UCSD-AML1 (cell line): ENCODE measurements at regions not wholly inside any gene's neighbourhood (a gene's known extent, or its start where the extent isn't known, plus 50 kb on each side); places are given as distances from the start of the nearest gene placed in this dataset.
"Not testable (repeated sequence)": the region's sequence is repeated elsewhere in the genome, so short reads cannot be mapped to it uniquely, and the experiment has no call there.

Experiments
- DNase-seq: peaks from one replicate; lab custom pipeline; 2025; ENCODE audit not compliant: unreplicated experiment; lab: John Stamatoyannopoulos, UW

DNA sequence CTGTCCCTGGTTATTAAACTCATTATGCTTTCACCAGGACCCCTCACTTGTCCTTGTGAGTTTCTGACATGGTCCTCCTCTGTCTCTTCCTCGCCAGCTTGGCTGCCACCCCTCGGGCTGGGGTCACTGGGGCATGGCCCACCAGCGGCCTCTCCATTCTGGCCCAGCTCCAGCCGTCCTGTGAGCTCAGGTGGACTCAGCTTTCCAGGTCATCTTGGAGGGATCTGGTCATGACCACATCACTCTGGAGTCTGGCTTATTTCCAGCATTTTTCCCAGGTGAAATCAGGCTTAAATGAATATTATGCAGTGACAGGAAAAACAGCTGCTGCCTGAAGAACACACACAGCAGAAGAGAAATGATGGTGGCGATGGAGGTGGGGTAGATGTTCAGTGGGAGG lies 224.5 kb downstream of the ADAMTS15 start:
- no peak for DNase-seq

DNA sequence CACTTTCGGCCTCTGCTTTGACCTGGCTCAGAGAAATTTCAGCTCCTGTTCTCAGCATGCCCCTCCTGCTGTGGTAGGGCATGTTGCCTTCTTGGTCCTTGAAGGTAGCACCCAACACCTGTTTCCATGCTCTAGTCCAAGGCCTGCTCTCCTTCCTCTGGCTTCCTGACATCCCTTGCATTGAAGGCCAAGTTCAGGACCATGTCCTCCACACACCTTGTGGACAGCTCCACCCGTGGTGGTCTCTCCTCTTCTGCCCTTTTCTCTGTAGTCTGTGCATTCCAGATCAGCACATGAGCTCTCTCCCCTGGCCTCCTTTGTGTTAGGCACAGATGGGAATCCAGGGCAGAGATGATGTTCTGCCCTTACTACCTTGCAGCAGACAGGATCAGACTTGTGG lies 225.3 kb downstream of the ADAMTS15 start:
- no peak for DNase-seq

DNA sequence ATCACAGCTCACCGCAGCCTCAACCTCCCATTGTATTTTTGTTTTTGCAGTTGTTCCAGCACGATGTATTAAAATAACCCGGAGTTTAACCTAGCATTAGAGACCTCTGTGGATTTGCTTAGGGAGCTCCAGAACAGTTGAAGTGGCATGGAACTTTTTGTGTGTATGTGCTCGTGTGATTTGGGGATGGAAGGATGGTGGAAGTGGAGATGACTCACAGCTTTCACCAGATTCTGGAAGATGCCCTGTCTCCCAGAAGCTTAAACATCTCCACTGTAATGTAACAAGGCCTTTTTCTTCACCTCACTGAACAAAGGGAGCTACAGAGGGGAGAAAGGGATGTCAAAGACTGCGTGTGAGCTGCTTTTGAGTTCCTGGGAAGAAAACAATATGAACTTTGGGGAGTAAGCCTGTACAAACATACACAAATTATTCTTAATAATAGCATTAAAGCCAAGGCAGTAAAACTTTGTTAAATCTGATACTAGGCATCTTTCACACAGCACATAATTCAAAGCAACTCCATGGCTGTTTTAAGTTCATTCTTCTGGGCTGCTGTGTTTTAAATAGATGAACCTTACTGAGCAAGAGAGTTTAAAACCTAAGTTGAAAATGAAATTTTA lies 226.4 kb downstream of the ADAMTS15 start:
- no peak for DNase-seq

DNA sequence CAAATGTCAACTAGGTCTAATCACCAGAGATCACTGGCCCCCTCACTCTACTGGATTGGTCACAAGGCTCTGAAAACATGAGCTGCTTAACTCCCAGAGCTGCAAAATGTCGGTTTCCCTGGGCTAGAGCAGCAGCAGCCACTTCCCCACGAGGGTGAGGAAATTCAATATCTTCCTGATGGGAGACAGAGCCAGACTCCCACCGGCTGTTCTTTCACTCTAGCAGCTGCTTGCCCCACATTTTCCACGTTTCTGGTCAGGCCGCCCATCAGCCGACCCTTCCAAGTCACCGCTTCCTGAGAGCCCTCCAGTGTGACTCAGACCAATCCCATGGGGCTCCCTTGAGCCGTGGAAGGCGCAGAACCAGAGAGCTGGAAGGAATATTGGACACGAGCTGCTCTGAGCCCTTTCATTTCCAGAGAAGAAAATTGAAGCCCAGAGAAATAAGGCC lies 227.0 kb downstream of the ADAMTS15 start:
- DNase-seq, result no peak

DNA sequence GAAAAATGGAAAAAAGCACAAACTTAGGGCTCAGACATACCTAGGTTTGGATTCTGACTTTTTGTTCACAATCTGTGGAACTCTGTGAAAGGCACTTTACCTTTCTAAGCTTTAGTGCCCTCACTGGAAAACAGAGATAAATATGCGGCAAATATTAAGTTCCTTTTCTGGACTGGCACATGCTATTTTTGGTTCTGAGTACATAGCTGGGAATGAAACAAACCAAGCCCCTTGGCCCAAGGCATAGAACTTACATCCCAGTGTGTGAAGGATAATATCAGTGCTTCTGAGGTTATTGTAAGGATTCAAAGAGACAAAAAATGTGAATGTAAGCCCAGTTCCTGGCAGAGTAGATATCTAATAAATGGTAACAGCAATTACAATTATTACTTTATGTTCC lies 227.5 kb downstream of the ADAMTS15 start:
- no peak for DNase-seq

DNA sequence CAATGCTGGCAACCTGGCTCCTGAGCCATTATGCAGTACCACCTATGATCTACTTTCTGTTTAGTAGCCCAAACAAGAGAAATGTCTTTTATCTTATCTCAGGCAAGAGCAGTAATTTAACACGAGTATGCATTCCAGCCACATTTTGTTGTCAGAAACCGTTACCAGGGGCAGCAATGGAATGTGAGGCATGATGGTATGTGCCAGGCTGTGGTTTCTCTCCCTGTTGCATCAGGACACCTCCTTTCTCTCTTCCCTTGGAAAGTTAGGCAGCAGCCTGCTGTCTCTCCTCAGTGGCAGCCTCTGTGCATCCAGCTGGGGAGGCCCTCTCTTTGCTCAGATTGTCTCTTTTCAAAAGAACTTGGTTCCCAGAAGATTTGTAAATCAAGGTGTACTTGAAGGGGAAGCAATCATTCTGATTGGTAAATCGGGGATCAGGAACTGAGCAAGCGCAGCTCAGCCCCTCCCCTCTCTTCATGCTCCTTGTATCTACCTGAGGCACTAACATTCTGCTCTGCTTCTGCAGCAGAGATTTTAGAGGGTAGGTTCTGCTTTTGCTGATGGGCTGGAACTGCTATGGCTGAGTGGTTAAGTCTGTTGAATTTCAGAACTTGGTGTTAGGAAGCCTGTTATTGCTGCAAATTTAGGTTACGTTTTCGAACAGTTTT lies 229.2 kb downstream of the ADAMTS15 start:
- DNase-seq, result no peak

DNA sequence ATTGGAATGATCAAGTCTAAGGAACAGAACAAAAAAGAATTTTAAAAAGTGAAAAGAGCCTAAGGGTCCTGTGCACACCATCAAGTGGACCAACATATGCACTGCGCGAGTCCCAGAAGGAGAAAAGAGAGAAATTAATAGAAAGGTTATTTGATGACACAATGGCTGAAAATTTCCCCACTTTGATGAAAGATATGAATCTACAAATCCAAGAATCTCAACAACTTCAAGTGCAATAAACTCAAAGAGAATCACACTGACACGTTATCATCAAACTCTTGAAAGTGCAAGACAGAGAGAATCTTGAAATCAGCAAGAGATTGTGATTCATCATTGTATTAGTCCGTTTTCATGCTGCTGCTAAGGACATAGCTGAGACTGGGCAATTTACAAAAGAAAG lies 230.8 kb downstream of the ADAMTS15 start:
- DNase-seq, result no peak

DNA sequence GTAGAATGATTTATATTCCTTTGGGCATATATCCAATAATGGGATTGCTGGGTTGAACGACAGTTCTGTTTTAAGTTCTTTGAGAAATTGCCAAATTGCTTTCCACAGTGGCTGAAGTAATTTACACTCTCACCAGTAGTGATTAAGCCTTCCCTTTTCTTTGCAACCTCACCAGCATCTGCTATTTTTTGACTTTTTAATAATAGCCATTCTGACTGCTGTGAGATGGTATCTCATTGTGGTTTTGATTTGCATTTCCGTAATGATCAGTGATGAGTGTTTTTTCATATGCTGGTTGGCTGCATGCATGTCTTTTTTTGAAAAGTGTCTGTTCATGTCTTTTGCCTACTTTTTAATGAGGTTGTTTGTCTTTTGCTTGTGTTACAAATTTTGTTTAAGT lies 233.8 kb downstream of the SNX19 start:
- not testable (repeated sequence) for DNase-seq

DNA sequence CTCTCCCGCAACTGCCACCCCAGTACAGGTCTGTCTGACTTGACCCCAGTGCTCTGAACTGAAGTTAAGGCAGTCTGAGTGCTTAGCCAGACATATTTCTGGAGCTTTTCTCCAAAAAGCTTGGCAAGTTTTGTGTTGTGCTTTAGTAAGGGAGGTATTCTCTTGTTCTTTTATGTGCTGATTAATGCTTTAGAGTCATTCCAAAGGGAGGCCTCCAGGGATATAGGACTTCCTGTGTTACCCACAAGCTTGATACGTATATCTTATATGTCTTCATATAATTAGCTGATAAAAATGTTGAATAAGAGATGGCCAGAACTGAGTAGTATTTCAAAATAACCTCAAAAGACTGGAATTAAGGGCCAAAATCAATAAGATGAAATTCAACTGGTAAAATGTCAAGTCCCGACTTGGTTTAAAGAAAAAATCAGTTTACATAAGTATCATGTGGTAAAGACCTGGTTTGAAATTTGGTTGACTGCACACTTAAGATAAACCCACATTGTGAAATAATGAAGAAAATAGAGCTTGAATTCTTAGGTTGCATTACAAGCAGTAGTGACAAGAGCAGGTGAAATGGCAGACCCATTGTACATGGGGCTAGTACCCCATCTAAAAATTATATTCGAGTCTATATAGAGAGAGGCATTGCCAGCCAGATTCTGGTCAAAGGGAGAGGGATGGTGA lies 226.9 kb downstream of the SNX19 start:
- DNase-seq, result no peak

DNA sequence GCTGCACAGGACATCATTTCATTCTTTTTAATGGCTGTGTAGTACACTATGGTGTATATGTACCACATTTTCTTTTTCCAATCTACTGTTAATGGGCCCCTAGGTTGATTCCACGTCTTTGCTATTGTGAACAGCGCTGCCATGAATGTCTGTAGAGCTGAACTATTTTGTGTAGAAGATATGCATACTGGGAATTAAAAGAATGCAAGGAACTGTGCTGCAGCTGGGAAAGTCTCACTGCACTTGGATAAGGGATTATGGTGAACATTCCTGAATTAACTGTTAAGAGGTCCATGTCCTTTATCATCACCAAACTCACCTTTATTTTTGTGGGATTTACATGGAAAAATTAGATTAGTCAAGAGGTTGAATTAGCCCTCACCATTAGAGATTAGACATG lies 224.7 kb downstream of the SNX19 start:
- DNase-seq, result no peak

DNA sequence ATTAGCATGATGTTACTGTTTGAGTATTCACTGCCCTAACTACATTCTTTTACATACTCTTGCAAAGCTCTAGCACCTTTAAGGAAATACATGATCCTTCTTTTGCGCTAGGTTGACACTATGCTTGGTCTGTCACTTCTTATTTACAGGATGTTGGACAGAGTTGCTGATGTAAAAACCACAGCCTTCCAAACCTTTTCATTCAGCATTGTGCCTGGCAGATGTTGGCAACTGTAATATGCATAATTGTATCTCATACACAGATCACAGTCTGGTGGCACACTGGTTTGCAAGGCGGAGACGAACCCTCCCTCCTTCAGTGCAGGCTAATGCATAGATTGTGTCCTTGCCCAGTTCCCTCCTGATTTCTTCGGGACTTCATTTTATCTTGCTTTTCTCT lies 224.1 kb downstream of the SNX19 start:
- no peak for DNase-seq

DNA sequence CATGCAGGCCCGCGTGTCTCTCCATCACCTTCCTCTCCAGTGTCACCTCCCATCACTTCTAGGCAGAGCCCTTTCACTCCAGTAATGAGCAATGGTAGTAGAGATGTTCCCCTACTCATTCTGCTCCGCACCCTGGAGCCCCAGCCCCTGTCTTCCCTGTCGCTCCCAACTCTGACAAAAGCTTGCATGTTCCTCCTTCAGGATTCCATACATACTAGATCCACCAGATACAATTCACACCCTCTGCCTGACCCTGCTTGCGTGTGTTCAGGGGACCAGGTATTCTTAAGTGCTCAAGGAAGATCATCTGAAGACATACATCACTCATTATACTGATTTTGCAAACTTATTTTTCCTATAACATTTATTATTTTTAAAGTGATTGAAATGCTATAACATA lies 222.7 kb downstream of the SNX19 start:
- DNase-seq, result no peak

DNA sequence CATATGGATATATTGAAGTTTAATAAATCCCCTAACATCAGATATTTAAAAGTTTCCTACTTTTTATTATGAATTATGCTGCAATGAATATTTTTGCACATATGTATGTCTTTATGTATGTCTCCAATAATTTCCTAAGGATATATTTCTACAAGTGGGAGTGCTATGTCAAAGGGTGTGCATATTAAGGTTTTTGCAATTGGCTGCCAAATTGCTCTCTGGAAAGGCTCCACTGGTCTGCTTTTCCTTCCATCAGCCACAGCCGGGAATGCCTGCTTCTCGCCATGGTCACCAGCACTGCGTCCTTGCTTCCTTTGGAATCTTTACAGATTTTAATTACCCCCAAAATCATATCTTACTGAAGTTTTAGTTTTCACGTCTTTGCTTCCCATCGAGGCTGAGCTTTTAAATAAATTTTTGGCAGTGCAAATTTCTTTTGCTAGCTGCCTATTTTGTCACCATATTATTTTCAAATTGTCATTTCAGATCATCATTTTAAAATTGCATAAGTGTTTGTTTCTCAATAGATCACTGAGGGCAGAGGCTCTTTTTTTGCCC lies 221.7 kb downstream of the SNX19 start:
- DNase-seq, result no peak

DNA sequence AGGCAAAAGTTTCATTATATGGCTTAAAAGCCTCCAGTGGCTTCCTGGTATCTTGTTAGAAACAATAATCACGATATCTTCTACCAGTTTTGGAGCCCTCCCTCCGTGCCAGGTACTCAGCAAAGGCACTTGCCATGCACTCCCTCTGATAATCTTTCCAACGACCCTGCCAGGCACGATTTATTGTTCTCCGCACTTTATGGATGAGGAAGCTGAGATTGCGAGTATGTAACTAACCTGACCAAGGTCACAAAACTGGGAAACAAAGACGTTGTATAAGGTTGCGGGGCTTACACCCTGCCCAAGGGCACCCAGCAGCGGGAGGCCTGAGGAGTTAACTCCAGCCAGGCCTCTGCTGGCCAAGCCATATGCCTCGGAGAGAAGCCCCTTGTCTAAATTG lies 218.1 kb downstream of the SNX19 start:
- DNase-seq, result no peak

DNA sequence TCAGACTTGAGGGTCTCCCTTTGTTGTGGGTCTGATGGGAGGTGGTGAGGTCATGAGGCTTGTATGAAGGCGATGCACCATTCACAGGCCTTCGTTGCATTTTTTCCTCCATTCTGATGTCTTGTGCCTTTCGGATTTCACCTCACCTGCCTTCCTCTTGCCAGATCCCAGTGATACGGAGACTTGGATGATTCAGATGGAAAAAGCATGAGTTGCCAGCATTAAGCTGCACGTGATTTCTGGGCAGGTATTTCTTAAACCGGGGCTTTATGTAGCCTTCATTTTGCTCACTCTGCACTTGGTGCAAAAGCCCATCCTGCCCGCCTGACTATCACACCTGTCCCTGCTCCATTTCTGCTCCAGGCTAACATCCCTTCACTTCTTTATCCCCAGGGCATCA lies 216.7 kb downstream of the SNX19 start:
- DNase-seq, result no peak

DNA sequence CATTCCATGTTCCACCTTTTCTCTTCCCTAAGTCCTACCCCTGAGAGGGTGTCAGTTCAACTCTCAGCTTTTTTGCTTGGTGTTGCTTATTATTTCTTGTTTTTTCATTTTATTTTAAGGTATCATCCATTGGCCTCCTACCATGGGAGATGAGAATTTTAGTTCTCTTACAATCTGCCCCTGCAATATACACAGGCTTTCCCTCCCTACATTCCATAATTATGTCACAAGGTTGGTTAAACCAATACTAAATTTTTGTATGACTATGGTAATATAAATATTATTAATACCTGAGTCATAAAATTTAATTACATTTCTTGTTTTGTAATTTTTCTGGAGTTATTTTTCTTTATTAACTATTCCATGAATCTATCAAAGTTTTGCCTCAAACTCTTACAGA lies 216.2 kb downstream of the SNX19 start:
- no peak for DNase-seq

DNA sequence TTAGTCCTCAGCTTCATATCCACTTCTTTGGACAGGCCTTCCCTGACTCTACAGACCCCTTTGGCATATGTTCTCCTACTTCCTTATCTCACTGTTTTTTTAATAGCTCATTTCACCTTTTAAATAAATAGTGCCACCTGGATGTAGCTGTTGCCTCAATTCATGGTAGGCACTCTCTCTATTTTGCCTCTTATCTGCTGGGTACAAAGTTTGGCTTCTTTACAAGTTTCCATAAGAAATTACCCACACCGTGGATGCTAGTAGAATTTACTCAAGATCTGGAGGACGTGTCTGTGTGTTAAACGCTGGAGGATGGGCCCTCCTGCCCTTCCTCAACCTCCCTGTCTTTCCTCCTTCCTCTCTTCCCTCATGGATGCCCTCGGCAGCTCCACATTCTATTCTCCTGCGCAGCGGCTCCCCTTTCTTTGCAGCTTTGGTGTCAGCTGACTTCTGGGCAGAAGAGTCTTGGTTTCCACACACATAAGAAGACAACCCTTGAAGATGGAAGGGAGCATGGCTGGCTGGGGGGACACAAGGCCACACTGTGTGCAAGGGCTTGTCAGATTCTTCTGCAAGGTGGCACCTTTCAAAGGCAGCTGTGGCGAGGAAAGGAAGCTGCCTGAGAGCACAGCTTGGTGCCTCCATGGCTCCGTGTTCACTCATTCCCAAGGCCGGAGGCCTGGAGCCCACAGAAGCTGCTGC lies 212.6 kb downstream of the SNX19 start:
- no peak for DNase-seq

DNA sequence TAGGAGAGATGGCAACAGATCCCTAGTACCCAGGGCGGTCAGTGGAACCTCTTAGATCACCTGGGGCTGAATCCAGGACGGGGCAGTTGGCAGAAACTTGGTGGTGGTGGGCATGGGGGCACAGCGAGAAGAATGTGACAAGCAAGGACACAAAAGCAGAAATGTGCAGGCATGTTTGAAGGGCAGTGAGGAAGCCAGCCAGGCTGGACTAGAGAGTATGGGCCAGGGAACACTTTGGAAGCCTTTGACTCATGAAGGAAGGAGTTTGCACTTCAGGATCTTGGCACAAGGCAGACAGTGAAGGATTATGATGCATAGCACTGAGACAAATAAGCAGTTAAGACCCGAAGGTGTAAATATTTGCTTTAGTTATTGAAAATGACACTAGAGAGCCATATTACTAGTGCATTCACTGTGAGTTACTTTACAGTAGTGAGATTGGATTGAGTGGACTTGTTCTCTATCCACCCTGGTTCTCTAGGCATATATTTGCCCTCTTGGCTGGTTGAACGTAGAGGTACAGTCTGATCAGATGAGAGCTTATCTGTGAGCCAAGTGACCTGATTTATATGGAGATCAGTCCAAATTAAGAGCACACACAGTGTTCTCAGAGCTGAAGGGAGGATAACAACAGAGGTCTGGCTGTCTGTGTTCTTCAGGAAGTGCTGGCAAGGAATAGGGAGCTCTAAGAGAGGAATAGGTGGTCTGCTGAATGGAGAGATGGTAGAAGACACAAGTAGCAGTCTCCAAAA lies 210.4 kb downstream of the SNX19 start:
- DNase-seq, result no peak

DNA sequence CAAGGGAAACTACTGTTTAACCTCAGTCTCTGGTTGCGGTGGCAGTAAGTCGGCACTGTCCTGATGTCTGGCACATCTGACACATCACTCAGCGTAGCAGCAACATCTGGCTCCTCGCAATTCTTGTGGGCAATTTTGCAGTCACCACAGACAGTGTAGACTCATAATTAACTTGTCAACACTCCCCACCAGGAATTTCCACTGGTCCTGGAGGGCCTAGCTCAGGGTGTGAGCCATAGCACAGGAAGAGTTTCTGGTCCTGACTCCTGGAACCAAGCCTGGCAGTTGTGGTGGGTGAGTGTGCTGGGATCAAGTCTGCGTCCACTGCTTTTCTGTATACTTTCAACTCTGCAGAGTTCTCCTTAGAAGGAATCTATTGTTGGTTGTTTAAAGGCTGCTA lies 209.7 kb downstream of the SNX19 start:
- no peak for DNase-seq

DNA sequence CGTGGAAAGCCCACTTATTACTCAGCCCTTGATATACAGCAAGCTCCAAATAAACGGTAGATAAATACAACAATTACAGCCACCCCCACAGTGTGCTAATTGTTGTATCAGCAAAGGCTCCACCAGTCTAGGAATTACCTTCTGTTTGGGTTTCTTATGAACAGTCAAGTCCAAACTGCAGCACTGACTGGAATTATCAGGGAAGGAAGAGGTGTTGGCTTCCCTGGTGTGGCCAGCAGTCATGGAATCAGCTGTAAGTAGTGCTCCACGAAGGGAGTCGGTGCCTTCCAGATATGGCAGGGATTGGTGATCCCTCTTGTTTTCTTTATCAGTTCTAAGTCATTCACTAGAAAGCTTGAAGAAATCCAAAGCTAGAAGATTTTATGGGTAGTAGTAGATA lies 209.1 kb downstream of the SNX19 start:
- DNase-seq, result no peak

DNA sequence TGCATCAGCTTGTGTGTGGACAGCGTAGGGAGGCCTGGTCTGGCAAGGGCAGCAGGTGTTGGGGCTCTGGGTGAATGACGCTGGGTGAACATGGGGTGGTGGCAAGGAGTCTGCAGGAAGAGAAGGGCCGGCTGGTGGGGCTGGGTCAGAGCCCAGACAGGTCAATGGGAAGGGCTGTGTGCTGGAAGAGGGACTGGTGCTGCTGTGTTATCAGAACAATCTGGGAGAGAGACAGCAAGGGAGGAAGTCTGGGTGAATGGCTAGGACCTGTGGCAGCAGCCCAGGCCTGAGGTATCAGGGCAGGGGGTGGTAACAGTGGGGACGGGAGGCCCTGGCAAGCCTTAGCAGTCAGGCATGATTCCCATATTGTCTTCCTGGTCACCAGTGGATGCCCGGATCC lies 206.7 kb downstream of the SNX19 start:
- DNase-seq, result no peak
